Smooth muscle cell (in vitro differentiated cells): ENCODE measurements at regions not wholly inside any gene's neighbourhood (a gene's known extent, or its start where the extent isn't known, plus 50 kb on each side); places are given as distances from the start of the nearest gene placed in this dataset.

Experiments used
- DNase-seq: peaks from one replicate; lab custom pipeline; 2025; ENCODE audit not compliant: unreplicated experiment; lab: John Stamatoyannopoulos, UW
- H2AFZ ChIP-seq: fragments of 200-600 bp; sonication (generic); 2 replicates; pipeline ENCODE4 v1.6.0; 2016; ENCODE audit warnings: antibody characterized with exemption, low read depth, mild to moderate bottlenecking
- H3F3A ChIP-seq: fragments of 200-600 bp; sonication (generic); 2 replicates; pipeline ENCODE4 v1.6.0; 2017; ENCODE audit warnings: antibody characterized with exemption, low read depth
- H3K27ac ChIP-seq: fragments of 200-600 bp; sonication (generic); 2 replicates; pipeline ENCODE4 v1.5.1; 2016; ENCODE audit warnings: low read depth, mild to moderate bottlenecking
- H3K27me3 ChIP-seq: fragments of 200-600 bp; sonication (generic); 2 replicates; pipeline ENCODE4 v1.6.1; 2016; ENCODE audit warnings: low read depth, mild to moderate bottlenecking
- H3K36me3 ChIP-seq: fragments of 200-600 bp; sonication (generic); 2 replicates; pipeline ENCODE4 v1.5.1; 2016; ENCODE audit warnings: low read depth
- H3K4me1 ChIP-seq: fragments of 200-600 bp; sonication (generic); 2 replicates; pipeline ENCODE4 v1.5.1; 2016; ENCODE audit warnings: low read depth
- H3K4me2 ChIP-seq: fragments of 200-600 bp; sonication (generic); 2 replicates; pipeline ENCODE4 v1.6.0; 2016; ENCODE audit warnings: mild to moderate bottlenecking
- H3K4me3 ChIP-seq: fragments of 200-600 bp; sonication (generic); 2 replicates; pipeline ENCODE4 v1.5.1; 2016; ENCODE audit warnings: mild to moderate bottlenecking
- H3K79me2 ChIP-seq: fragments of 200-600 bp; sonication (generic); 2 replicates; pipeline ENCODE4 v1.6.0; 2016; ENCODE audit warnings: low read depth, mild to moderate bottlenecking
- H3K9ac ChIP-seq: fragments of 200-600 bp; sonication (generic); 2 replicates; pipeline ENCODE4 v1.6.0; 2016; ENCODE audit warnings: low read depth
- H3K9me3 ChIP-seq: fragments of 200-600 bp; sonication (generic); replicated peaks from 2 replicates; pipeline ENCODE4 v1.5.1; 2016; ENCODE audit warnings: low read depth
- H4K20me1 ChIP-seq: fragments of 200-600 bp; sonication (generic); 2 replicates; pipeline ENCODE4 v1.6.0; 2016; ENCODE audit warnings: low read depth
- WGBS: methylation state at CpG from one replicate; pipeline ENCODE4 v1.1.7; 2016; ENCODE audit warnings: low lambda C conversion rate; 5-methylcytosine and 5-hydroxymethylcytosine counted together
- TF ChIP-seq, protein P1 (sequence below): fragments of 200-600 bp; sonication (generic); IDR thresholded peaks from 2 replicates; pipeline ENCODE4 v1.5.1; 2017; ENCODE audit warnings: borderline replicate concordance, mild to moderate bottlenecking, antibody characterized with exemption; ENCODE audit not compliant: insufficient read depth, poor library complexity, severe bottlenecking

DNA sequence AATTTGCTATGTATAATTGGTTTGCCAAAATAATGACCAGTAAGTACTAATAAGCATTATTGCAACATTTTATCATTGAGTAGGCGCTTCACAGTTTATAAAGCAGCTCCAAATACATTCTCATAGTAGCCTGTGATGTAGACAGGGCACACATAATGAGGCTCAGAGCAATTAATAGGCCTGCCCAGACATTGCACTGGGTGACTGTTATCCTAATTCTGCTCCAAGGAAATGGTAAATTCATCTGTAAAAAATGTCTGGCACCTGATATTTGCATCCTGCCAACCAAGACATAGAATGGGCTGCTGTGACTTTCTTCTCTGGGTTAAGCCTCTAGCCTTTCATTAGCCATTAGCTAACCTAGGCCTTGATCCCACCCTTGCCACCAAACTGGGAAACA is 97.6 kb downstream of the SEM1 start:
- TF ChIP-seq, protein P1, sequence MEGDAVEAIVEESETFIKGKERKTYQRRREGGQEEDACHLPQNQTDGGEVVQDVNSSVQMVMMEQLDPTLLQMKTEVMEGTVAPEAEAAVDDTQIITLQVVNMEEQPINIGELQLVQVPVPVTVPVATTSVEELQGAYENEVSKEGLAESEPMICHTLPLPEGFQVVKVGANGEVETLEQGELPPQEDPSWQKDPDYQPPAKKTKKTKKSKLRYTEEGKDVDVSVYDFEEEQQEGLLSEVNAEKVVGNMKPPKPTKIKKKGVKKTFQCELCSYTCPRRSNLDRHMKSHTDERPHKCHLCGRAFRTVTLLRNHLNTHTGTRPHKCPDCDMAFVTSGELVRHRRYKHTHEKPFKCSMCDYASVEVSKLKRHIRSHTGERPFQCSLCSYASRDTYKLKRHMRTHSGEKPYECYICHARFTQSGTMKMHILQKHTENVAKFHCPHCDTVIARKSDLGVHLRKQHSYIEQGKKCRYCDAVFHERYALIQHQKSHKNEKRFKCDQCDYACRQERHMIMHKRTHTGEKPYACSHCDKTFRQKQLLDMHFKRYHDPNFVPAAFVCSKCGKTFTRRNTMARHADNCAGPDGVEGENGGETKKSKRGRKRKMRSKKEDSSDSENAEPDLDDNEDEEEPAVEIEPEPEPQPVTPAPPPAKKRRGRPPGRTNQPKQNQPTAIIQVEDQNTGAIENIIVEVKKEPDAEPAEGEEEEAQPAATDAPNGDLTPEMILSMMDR: no peak
- no peaks in the 10 kb centered on the region for H3K4me1 ChIP-seq
- H3K9me3 ChIP-seq: no peaks in the 10 kb centered on the region
- peaks cover 78% of the 10 kb centered on the region for H3K27me3 ChIP-seq
- WGBS: 96% methylated on average over 1 of the region's 1 CpG
- H4K20me1 ChIP-seq: no peaks in the 10 kb centered on the region
- H3K27ac ChIP-seq: no peak overlapping the region
- H3K4me2 ChIP-seq: no peak overlapping the region
- no peaks in the 10 kb centered on the region for H3K36me3 ChIP-seq
- no peak overlapping the region for H3K4me3 ChIP-seq
- no peak overlapping the region for H3K9ac ChIP-seq
- H3K79me2 ChIP-seq: no peaks in the 10 kb centered on the region
- H3F3A ChIP-seq: no peaks in the 10 kb centered on the region
- no peak overlapping the region for H2AFZ ChIP-seq
- no peak for DNase-seq

GRCh38 chr7:96605045-96605716 is 104.5 kb downstream of the SEM1 start:
- Histone ChIP-seq H3K27me3 (peaks cover 96% of the 10 kb centered on the region), H2AFZ (no peak overlapping the region), H3K4me3 (no peak overlapping the region), H3K79me2 (no peaks in the 10 kb centered on the region), H3K36me3 (no peaks in the 10 kb centered on the region), H3F3A (no peaks in the 10 kb centered on the region), H3K27ac (no peak overlapping the region), H4K20me1 (no peaks in the 10 kb centered on the region), H3K9ac (no peak overlapping the region), H3K4me1 (no peaks in the 10 kb centered on the region), H3K9me3 (no peaks in the 10 kb centered on the region), H3K4me2 (no peak overlapping the region)
- DNase-seq: no peak
- TF ChIP-seq, protein P1: no peak
- 94% methylated on average over 2 of the region's 2 CpGs for WGBS

DNA sequence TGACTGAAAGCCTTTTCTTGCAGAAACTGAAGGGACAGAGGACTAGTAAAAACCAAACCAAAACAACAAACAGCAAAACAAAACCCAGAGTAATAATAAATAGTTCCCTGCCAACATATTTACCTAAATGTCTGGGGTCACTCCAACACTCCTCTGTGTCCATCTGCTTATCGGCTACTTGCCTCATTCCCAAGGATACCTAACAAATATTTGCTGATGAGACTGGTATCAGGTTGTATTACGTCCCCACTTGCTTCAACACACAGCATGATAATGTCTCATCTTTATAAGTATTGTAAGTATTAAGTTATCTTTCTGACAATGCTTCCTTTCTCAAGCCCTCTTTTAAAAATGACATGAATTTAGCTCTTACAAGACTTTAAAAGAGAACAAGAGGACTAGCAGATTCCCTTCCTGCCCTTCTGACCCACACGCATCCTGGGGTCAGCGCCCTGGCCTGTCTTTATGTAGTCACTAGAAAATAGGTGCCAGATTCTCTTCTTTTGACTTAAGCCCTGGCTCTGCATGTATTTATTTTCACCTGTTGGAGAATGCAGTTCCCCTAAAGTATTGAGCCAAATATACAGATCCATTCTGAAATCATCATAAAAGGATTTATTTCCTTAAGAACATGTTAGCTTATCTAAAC is 110.2 kb downstream of the SEM1 start:
- H3K4me1 ChIP-seq: peaks cover 27% of the 10 kb centered on the region
- no peaks in the 10 kb centered on the region for H3K9me3 ChIP-seq
- H3F3A ChIP-seq: no peaks in the 10 kb centered on the region
- no peaks in the 10 kb centered on the region for H3K79me2 ChIP-seq
- no peak for DNase-seq
- H3K27ac ChIP-seq: no peak overlapping the region
- no peaks in the 10 kb centered on the region for H3K36me3 ChIP-seq
- H3K27me3 ChIP-seq: peaks cover 99% of the 10 kb centered on the region
- TF ChIP-seq, protein P1: no peak
- WGBS: 75% methylated on average over 4 of the region's 4 CpGs
- no peak overlapping the region for H3K4me2 ChIP-seq
- no peak overlapping the region for H2AFZ ChIP-seq
- H4K20me1 ChIP-seq: no peaks in the 10 kb centered on the region
- no peak overlapping the region for H3K4me3 ChIP-seq
- H3K9ac ChIP-seq: no peak overlapping the region

DNA sequence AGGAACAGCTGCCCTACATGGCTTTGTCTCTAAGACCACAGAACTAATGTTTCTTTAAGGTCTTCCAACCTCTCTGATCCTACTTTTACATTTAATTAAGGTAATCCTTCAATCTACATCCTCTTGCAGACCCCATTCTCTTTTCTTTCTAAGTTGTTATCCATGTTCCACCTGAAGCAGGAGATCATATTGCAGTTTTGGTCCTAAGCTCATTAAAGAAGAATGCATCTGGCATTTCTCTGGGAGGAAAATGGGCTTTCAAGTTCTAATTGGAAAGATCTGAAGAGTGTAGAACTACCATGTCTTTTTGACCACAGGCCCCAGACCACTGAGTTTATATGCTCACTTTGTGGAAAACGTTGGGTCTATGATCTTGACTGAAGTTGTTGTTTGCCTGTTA is 111.2 kb downstream of the SEM1 start:
- TF ChIP-seq, protein P1: no peak
- Histone ChIP-seq H2AFZ (no peak overlapping the region), H3F3A (no peaks in the 10 kb centered on the region), H3K27ac (no peak overlapping the region), H3K4me2 (no peak overlapping the region), H3K9me3 (no peaks in the 10 kb centered on the region), H4K20me1 (no peaks in the 10 kb centered on the region), H3K36me3 (no peaks in the 10 kb centered on the region), H3K4me1 (peaks cover 27% of the 10 kb centered on the region), H3K9ac (no peak overlapping the region), H3K79me2 (no peaks in the 10 kb centered on the region), H3K27me3 (peaks cover 99% of the 10 kb centered on the region), H3K4me3 (no peak overlapping the region)
- DNase-seq: no peak
- 35% methylated on average over 1 of the region's 1 CpG for WGBS
